OCI-LY1 (cell line): ENCODE measurements at regions not wholly inside any gene's neighbourhood (a gene's known extent, or its start where the extent isn't known, plus 50 kb on each side); places are given as distances from the start of the nearest gene placed in this dataset.

ENCODE experiments used
- EZH2 ChIP-seq: fragments of 200-600 bp; sonication (generic), shearing (Covaris generic); IDR thresholded peaks from 2 replicates; pipeline ENCODE4 v1.8.0; 2017; ENCODE audit warnings: borderline replicate concordance, mixed run types, mild to moderate bottlenecking, antibody characterized with exemption, low read length, moderate library complexity, mixed read lengths
- TF ChIP-seq, protein P1 (sequence below): fragments of 200-600 bp; sonication (generic), shearing (Covaris generic); IDR thresholded peaks from 2 replicates; pipeline ENCODE4 v1.5.1; 2017; ENCODE audit warnings: mild to moderate bottlenecking, antibody characterized with exemption, low read length, moderate library complexity, mixed read lengths

DNA sequence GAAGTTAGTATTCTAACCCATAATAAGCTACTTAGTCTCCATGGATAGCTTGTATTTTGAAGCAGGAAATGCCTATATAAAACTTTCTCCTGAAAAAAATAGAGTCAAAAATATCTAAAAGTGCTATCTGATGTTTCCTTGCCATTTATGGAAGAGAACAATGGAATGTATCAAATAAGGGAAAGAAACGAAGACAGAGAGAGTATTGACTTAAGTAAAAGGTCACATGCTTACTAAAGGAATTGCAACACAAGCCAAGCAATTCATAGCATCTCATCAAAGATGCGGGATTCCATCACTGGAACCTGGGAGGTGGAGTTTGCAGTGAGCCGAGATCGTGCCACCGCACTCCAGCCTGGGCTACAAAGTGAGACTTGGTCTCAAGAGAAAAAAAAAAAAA is 112.9 kb upstream of the DTNBP1 start:
- TF ChIP-seq, protein P1, sequence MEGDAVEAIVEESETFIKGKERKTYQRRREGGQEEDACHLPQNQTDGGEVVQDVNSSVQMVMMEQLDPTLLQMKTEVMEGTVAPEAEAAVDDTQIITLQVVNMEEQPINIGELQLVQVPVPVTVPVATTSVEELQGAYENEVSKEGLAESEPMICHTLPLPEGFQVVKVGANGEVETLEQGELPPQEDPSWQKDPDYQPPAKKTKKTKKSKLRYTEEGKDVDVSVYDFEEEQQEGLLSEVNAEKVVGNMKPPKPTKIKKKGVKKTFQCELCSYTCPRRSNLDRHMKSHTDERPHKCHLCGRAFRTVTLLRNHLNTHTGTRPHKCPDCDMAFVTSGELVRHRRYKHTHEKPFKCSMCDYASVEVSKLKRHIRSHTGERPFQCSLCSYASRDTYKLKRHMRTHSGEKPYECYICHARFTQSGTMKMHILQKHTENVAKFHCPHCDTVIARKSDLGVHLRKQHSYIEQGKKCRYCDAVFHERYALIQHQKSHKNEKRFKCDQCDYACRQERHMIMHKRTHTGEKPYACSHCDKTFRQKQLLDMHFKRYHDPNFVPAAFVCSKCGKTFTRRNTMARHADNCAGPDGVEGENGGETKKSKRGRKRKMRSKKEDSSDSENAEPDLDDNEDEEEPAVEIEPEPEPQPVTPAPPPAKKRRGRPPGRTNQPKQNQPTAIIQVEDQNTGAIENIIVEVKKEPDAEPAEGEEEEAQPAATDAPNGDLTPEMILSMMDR, result no peak
- TF ChIP-seq EZH2, result no peak
